SK-N-SH (cell line): ENCODE measurements at regions not wholly inside any gene's neighbourhood (a gene's known extent, or its start where the extent isn't known, plus 50 kb on each side); places are given as distances from the start of the nearest gene placed in this dataset.

Experiments
- CTCF ChIA-PET: fragments of 300-600, 350-600 bp; formaldehyde crosslinking; extraction: SDS; loops from one replicate; lab custom pipeline; 2021; lab: Yijun Ruan, JAX
- POLR2A ChIA-PET: fragments of 350-600 bp; sonication (Branson Sonifier 250); formaldehyde crosslinking; extraction: SDS; loops from one replicate; lab custom pipeline; 2020; ENCODE audit warnings: antibody characterized with exemption, inconsistent platforms; lab: Yijun Ruan, JAX
- DNase-seq: peaks from one replicate; pipeline ENCODE4 v3.0.0; 2012
- H2AFZ ChIP-seq: fragments of 200-600 bp; sonication (generic); 2 replicates; pipeline ENCODE4 v1.8.1; 2016; ENCODE audit warnings: antibody characterized with exemption, mild to moderate bottlenecking, low read depth
- H3F3A ChIP-seq: fragments of 200-600 bp; sonication (generic); replicated peaks from 2 replicates; pipeline ENCODE3; 2016; ENCODE audit warnings: antibody characterized with exemption, mild to moderate bottlenecking; ENCODE audit not compliant: insufficient read depth
- H3K27ac ChIP-seq, 2 experiments: fragments of 200-500 bp in 1 of 2; fragments of 200-600 bp in 1 of 2; sonication (Bioruptor generic) in 1 of 2; sonication (generic), shearing (Covaris generic) in 1 of 2; 2 replicates each; pipeline versions ENCODE4 v1.5.1 to v1.6.1; 2014 to 2016; ENCODE audit warnings: low read depth in 2 of 2, inconsistent platforms in 1 of 2, low read length in 1 of 2, mild to moderate bottlenecking in 1 of 2, mixed read lengths in 1 of 2
- H3K27me3 ChIP-seq: fragments of 200-600 bp; sonication (generic), shearing (Covaris generic); 2 replicates; pipeline ENCODE4 v1.6.1; 2016; ENCODE audit warnings: mixed run types; ENCODE audit not compliant: insufficient read depth
- H3K36me3 ChIP-seq, 2 experiments: fragments of 200-500 bp in 1 of 2; fragments of 200-600 bp in 1 of 2; sonication (Bioruptor generic) in 1 of 2; sonication (generic) in 1 of 2; replicated peaks in 1 of 2; 2 replicates each; pipeline versions ENCODE3 to v1.5.1; 2014 to 2016; ENCODE audit warnings: low read length in 1 of 2, mild to moderate bottlenecking in 1 of 2; ENCODE audit not compliant: insufficient read depth in 2 of 2, control insufficient read depth in 1 of 2
- H3K4me1 ChIP-seq, 2 experiments: fragments of 200-500 bp in 1 of 2; fragments of 200-600 bp in 1 of 2; sonication (Bioruptor generic) in 1 of 2; sonication (generic), shearing (Covaris generic) in 1 of 2; 2 replicates each; pipeline versions ENCODE4 v1.5.1 to v1.6.1; 2014 to 2016; ENCODE audit warnings: low read depth in 1 of 2, low read length in 1 of 2, mixed run types in 1 of 2; ENCODE audit not compliant: insufficient read depth in 2 of 2, control insufficient read depth in 1 of 2
- H3K4me2 ChIP-seq: fragments of 200-600 bp; sonication (generic), shearing (Covaris generic); 2 replicates; pipeline ENCODE4 v1.6.1; 2017; ENCODE audit warnings: mixed run types
- H3K4me3 ChIP-seq, 2 experiments: fragments of 200-500 bp in 1 of 2; fragments of 200-600 bp in 1 of 2; sonication (Bioruptor generic) in 1 of 2; sonication (generic), shearing (Covaris generic) in 1 of 2; 2 replicates each; pipeline versions ENCODE4 v1.5.1 to v1.8.1; 2014 to 2016; ENCODE audit warnings: low read depth in 2 of 2, inconsistent platforms in 1 of 2, low read length in 1 of 2, mild to moderate bottlenecking in 1 of 2, mixed read lengths in 1 of 2, moderate library complexity in 1 of 2
- H3K79me2 ChIP-seq: fragments of 200-600 bp; sonication (generic); 2 replicates; pipeline ENCODE4 v1.8.1; 2017; ENCODE audit warnings: mild to moderate bottlenecking; ENCODE audit not compliant: insufficient read depth
- H3K9ac ChIP-seq: fragments of 200-600 bp; sonication (generic); 2 replicates; pipeline ENCODE4 v1.6.1; 2017; ENCODE audit warnings: mixed run types
- H3K9me2 ChIP-seq: fragments of 200-600 bp; sonication (generic); 2 replicates; pipeline ENCODE4 v1.6.1; 2017; ENCODE audit warnings: mixed run types
- H3K9me3 ChIP-seq: fragments of 200-600 bp; sonication (generic); 2 replicates; pipeline ENCODE4 v1.6.1; 2017; ENCODE audit warnings: mixed run types, mild to moderate bottlenecking, moderate library complexity
- H4K20me1 ChIP-seq: fragments of 200-600 bp; sonication (generic); 2 replicates; pipeline ENCODE4 v1.6.1; 2017; ENCODE audit warnings: mild to moderate bottlenecking, mixed run types; ENCODE audit not compliant: insufficient read depth
- CHD2 ChIP-seq: fragments of 150-350 bp; IDR thresholded peaks from 2 replicates; pipeline ENCODE4 v1.6.1; 2018; ENCODE audit warnings: low read length; ENCODE audit not compliant: partially characterized antibody
- EZH2phosphoT487 ChIP-seq: fragments of 200-600 bp; sonication (generic); IDR thresholded peaks from 2 replicates; pipeline ENCODE4 v1.6.1; 2017; ENCODE audit warnings: low read depth, mixed run types, mild to moderate bottlenecking, antibody characterized with exemption, moderate library complexity, borderline replicate concordance
- FOXM1 ChIP-seq: IDR thresholded peaks from 2 replicates; pipeline ENCODE4 v1.4.0; 2012; ENCODE audit warnings: low read depth, mild to moderate bottlenecking
- GATA2 ChIP-seq: sonication (generic); formaldehyde crosslinking; IDR thresholded peaks from 2 replicates; pipeline ENCODE4 v1.5.0; 2020; ENCODE audit warnings: mild to moderate bottlenecking, missing genetic modification reagents
- JUND ChIP-seq: IDR thresholded peaks from 2 replicates; pipeline ENCODE4 v1.4.0; 2012
- NFIC ChIP-seq: IDR thresholded peaks from 2 replicates; pipeline ENCODE4 v1.4.0; 2012; ENCODE audit warnings: borderline replicate concordance
- POLR2AphosphoS5 ChIP-seq: IDR thresholded peaks from 2 replicates; pipeline ENCODE4 v1.6.1; 2012; ENCODE audit warnings: low read depth, low read length
- RAD21 ChIP-seq: IDR thresholded peaks from 2 replicates; pipeline ENCODE4 v1.6.1; 2012; ENCODE audit warnings: mild to moderate bottlenecking, low read length
- RCOR1 ChIP-seq: fragments of 150-350 bp; IDR thresholded peaks from 2 replicates; pipeline ENCODE4 v1.6.1; 2017; ENCODE audit warnings: antibody characterized with exemption, low read length
- SIN3A ChIP-seq: IDR thresholded peaks from 2 replicates; pipeline ENCODE4 v1.6.1; 2012; ENCODE audit warnings: low read depth, mild to moderate bottlenecking, low read length, moderate library complexity, borderline replicate concordance
- SMC3 ChIP-seq: IDR thresholded peaks from 2 replicates; pipeline ENCODE4 v1.6.1; 2012; ENCODE audit warnings: low read depth, low read length, improper control_type of control experiment
- TCF12 ChIP-seq: IDR thresholded peaks from 2 replicates; pipeline ENCODE4 v1.4.0; 2012
- YY1 ChIP-seq: IDR thresholded peaks from 2 replicates; pipeline ENCODE4 v1.4.0; 2012; ENCODE audit warnings: low read depth, mild to moderate bottlenecking
- WGBS: methylation state at CpG from one replicate; pipeline ENCODE4 v1.1.6; 2017; ENCODE audit warnings: low lambda C conversion rate; 5-methylcytosine and 5-hydroxymethylcytosine counted together
- TF ChIP-seq, protein P1 (sequence below): IDR thresholded peaks from 2 replicates; pipeline ENCODE4 v1.4.0; 2012; ENCODE audit warnings: low read depth
- TF ChIP-seq, protein P2 (sequence below): fragments of 150-350 bp; IDR thresholded peaks from 2 replicates; pipeline ENCODE4 v1.6.1; 2017; ENCODE audit warnings: antibody characterized with exemption, low read length, low read depth, borderline replicate concordance
- TF ChIP-seq, protein P3 (sequence below): IDR thresholded peaks from 2 replicates; pipeline ENCODE4; 2012
- TF ChIP-seq, protein P4 (sequence below): IDR thresholded peaks from 2 replicates; pipeline ENCODE4 v1.4.0; 2012; ENCODE audit warnings: low read depth, borderline replicate concordance

DNA sequence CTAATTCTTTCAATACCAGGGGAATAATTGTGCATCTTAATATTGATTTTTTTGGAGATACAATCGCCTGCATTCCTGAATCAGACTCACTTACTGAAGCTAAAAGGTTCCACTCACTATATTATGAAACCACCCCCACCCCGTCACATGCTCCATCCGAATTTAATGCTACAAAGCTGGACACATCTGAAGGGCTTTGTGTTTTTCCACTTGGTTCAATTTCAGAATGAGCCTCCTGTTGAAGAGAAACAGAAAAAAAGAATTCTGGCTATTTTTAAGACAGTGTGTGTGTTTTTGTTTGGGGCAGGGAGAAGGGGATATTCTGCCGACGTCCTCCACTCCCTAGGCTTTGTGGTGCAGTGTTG, 165.5 kb upstream of the TBX20 start (continued):
- TF ChIP-seq NFIC = no peak
- TF ChIP-seq EZH2phosphoT487 = no peak
- no peak for TF ChIP-seq SIN3A
- TF ChIP-seq, protein P1, sequence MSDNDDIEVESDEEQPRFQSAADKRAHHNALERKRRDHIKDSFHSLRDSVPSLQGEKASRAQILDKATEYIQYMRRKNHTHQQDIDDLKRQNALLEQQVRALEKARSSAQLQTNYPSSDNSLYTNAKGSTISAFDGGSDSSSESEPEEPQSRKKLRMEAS = no peak
- TF ChIP-seq TCF12 = no peak
- no peak for TF ChIP-seq POLR2AphosphoS5
- TF ChIP-seq, protein P2, sequence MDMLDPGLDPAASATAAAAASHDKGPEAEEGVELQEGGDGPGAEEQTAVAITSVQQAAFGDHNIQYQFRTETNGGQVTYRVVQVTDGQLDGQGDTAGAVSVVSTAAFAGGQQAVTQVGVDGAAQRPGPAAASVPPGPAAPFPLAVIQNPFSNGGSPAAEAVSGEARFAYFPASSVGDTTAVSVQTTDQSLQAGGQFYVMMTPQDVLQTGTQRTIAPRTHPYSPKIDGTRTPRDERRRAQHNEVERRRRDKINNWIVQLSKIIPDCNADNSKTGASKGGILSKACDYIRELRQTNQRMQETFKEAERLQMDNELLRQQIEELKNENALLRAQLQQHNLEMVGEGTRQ = no peak
- TF ChIP-seq SMC3 = no peak
- no peak for TF ChIP-seq FOXM1
- TF ChIP-seq, protein P3, sequence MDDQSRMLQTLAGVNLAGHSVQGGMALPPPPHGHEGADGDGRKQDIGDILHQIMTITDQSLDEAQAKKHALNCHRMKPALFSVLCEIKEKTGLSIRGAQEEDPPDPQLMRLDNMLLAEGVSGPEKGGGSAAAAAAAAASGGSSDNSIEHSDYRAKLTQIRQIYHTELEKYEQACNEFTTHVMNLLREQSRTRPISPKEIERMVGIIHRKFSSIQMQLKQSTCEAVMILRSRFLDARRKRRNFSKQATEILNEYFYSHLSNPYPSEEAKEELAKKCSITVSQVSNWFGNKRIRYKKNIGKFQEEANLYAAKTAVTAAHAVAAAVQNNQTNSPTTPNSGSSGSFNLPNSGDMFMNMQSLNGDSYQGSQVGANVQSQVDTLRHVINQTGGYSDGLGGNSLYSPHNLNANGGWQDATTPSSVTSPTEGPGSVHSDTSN = no peak

DNA sequence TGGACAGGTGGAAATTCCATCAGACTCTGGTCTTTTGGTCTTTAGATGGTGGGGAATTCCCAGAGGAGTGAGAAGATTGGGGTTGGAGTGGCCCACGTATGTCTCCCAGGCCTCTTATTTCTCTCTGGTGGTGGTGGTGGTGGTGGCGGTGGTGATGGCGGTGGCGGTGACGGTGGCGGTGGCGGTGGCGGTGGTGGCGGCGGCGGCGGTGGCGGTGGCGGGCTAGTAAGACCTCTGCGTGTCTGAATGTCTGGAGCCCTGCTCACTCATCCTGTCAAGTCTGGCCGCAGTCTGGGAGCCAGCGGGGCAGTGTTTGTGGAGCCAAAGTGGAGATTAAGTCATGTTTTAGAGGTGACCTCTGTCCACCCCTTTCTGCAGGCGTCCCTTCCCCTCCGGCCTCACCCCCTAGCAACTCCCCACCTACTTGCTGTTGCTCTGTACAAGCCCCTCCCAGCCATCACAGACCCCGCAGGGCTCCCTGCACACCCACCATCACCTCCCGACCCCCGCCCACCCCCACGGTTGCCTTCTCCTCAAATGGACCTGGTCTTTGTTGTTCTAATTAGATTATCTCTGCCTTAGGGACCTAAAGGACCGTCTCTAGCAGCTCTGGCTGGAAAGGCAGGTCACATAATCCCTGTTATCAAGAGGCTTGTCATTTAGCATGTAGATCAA, 165.0 kb upstream of the TBX20 start:
- WGBS = 69% methylated on average over 24 of the region's 24 CpGs
- no peaks in the 10 kb centered on the region; a peak in 1 of 4 replicates for H3K4me1 ChIP-seq
- no peak overlapping the region for H3K27ac ChIP-seq
- H3K36me3 ChIP-seq = no peaks in the 10 kb centered on the region
- POLR2A ChIA-PET = no interaction called here
- no peaks in the 10 kb centered on the region for H3K9me3 ChIP-seq
- H3K79me2 ChIP-seq = no peaks in the 10 kb centered on the region
- H3K4me2 ChIP-seq = no peak overlapping the region
- no peaks in the 10 kb centered on the region for H3F3A ChIP-seq
- no peak overlapping the region for H3K9ac ChIP-seq
- peak; percentile 64 for DNase-seq
- peaks cover 4% of the 10 kb centered on the region; the same call in 1 of the 2 replicates for H3K27me3 ChIP-seq
- CTCF ChIA-PET = interaction anchor here (1.0 to 19.5 kb wide), 4 partner anchors 43 to 119 kb away, joined by 3 to 294 read pairs (median 4); no protein-coding TSS in a partner anchor
- no peak overlapping the region for H2AFZ ChIP-seq
- no peaks in the 10 kb centered on the region for H3K9me2 ChIP-seq
- no peak overlapping the region for H3K4me3 ChIP-seq
- no peaks in the 10 kb centered on the region for H4K20me1 ChIP-seq
- TF ChIP-seq SMC3 (no peak), GATA2 (CRISPR knock-in tag) (peak; percentile 46; the same call in 1 of the 2 replicates)

DNA sequence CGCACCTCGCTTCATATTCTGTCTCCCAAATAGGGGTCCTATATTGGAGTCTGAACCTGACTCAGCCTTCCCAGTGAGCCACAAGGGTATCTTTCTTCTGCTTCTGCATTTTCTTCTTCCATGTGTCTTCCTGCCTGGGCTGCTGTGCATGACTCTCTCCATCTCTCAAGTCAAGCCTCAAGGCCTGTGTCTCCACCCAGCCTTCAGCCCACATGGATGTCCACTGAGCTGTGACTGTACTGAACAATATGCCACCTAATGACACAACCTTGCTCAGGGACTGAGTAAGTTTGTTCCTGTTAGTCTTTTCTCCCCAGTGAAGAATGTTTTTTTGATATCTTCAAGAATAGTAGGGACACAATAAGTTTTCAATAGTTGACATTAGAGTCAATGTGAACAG, 162.7 kb upstream of the TBX20 start:
- Histone ChIP-seq H3F3A (no peaks in the 10 kb centered on the region), H3K4me1 (no peaks in the 10 kb centered on the region; a peak in 1 of 4 replicates), H3K4me2 (no peak overlapping the region), H2AFZ (no peak overlapping the region), H3K27me3 (peaks cover 4% of the 10 kb centered on the region; the same call in 1 of the 2 replicates), H3K9ac (no peak overlapping the region), H3K9me3 (no peaks in the 10 kb centered on the region), H3K27ac (no peak overlapping the region), H3K9me2 (no peaks in the 10 kb centered on the region), H3K4me3 (no peak overlapping the region), H3K36me3 (no peaks in the 10 kb centered on the region), H4K20me1 (no peaks in the 10 kb centered on the region), H3K79me2 (no peaks in the 10 kb centered on the region)
- CTCF ChIA-PET = interaction anchor here (1.1 to 19.5 kb wide), 3 partner anchors 8 to 99 kb away, joined by 3 to 294 read pairs (median 29); no protein-coding TSS in a partner anchor
- 57% methylated on average over 2 of the region's 2 CpGs for WGBS
- DNase-seq = no peak
- TF ChIP-seq FOXM1 (no peak), RCOR1 (no peak), JUND (no peak), SIN3A (no peak), CHD2 (no peak), RAD21 (no peak), YY1 (no peak)
- TF ChIP-seq, protein P4, sequence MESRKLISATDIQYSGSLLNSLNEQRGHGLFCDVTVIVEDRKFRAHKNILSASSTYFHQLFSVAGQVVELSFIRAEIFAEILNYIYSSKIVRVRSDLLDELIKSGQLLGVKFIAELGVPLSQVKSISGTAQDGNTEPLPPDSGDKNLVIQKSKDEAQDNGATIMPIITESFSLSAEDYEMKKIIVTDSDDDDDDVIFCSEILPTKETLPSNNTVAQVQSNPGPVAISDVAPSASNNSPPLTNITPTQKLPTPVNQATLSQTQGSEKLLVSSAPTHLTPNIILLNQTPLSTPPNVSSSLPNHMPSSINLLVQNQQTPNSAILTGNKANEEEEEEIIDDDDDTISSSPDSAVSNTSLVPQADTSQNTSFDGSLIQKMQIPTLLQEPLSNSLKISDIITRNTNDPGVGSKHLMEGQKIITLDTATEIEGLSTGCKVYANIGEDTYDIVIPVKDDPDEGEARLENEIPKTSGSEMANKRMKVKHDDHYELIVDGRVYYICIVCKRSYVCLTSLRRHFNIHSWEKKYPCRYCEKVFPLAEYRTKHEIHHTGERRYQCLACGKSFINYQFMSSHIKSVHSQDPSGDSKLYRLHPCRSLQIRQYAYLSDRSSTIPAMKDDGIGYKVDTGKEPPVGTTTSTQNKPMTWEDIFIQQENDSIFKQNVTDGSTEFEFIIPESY = no peak
- POLR2A ChIA-PET = no interaction called here
